COLO829 (cell line): ENCODE measurements at regions not wholly inside any gene's neighbourhood (a gene's known extent, or its start where the extent isn't known, plus 50 kb on each side); places are given as distances from the start of the nearest gene placed in this dataset.
"Not testable (repeated sequence)": the region's sequence is repeated elsewhere in the genome, so short reads cannot be mapped to it uniquely, and the experiment has no call there.

ENCODE experiments used
- DNase-seq: peaks from one replicate; pipeline ENCODE4 v3.0.0; 2012; ENCODE audit warnings: low spot score

DNA sequence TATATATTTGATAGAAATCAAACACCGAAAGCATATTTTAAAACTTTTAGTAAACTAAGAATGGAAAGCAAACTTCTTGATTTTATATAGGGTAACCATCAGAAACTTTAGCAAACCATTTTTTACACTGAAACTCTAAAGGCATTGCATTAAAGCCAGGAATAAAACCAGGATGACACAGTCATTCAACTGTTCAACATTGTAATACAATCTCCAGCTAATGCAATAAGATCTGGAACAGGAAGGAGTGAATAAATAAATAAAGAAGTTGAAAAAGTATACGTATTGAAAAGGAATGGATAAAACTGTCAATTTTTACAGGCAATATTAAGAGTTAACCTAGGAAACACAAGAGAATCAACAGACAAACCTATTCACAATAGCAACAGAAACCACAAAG is 181.9 kb upstream of the TTC14 start:
- DNase-seq = no peak

DNA sequence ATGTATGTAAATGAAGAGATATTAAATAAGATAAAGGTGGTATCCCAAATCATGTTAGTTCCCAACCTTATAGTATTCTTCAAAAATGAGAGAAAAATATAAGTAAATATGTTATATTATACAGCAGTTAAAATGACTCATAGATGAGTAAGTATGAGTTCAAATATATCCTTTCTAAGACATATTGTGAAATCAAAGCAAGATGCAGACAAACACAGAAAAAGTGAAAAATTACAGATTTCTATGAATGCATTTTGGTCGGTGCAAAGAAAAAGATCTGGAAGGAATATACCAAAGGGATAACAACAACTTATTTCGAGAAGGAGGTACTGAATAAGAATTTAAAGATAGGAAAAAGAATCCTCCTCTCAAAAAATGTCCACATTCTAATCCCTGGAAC is 181.2 kb upstream of the TTC14 start:
- DNase-seq = no peak

GRCh38 chr3:180421221-180421620 is 180.7 kb upstream of the TTC14 start:
- DNase-seq = no peak

DNA sequence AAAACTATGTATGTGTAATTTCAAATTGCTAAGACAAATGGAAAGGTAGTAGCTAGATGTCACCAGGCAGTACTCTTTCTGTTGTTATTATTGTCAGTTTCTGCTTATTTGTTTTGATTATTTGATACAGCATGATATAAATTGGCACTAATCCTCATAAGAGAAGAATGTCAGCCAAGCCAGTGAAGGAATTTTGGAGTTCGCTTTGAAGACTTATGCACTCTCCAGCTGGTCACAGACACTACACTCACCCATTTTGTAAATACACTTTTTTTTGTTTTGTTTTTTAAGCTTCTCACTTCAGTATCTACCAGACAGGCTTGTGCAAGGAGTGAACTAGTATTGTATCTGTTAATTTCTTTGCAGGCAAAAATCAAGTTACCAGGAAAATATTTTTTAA is 180.2 kb upstream of the TTC14 start:
- DNase-seq = no peak

DNA sequence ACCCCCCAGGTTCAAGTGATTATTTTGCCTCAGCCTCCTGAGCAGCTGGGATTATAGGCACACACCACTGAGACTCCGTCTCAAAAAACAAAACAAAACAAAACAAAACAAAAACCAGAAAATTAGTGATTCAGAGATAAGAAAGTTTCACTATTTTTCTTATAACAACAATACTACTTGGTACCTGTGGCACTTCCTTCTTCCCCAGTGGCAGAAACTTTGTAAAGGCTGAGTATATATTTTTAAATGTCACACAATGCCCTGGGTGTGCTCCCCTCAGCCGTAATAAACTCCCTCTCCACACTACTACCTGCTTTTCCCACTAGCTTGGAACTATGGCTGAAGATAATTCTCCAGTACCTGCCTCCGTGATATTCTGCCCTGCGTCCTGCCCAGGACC is 177.7 kb upstream of the TTC14 start:
- not testable (repeated sequence) for DNase-seq

DNA sequence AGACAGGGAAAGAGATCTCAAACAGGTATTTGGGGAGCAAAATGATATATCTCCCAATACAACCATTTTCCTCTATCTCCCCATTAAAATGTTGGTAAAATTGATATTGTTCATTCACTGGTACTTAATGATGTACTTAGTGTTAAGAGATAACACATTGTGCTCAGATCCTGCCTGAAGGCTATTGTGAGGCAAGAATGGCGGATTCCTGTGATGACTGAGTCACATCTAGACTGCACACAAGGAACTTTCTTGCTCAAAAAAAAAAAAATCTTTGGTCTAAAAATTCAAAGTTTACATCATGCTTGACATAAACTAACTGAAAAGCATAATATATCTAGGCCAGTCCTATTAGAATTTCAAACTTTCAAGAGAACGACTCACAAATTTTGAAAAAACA is 171.1 kb upstream of the TTC14 start:
- no peak for DNase-seq

DNA sequence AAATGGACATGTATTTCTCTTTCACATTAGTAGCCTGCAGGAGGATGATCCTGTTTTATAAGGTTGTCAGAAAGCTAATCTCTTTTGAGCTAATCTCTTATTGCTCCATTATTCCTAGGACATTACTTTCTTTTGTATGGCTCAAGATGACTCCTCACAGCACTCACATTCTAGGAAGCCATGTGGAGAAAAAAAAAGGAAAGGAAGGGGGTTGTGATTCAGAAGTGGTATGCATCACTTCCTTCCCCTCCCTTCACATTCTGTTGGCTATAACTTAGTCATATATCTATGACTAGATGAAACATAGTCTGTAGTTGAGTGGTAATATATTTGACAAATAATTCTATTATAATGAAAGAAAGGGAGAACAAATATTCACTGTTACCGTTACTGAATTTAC is 168.8 kb upstream of the TTC14 start:
- peak; percentile 60 for DNase-seq

DNA sequence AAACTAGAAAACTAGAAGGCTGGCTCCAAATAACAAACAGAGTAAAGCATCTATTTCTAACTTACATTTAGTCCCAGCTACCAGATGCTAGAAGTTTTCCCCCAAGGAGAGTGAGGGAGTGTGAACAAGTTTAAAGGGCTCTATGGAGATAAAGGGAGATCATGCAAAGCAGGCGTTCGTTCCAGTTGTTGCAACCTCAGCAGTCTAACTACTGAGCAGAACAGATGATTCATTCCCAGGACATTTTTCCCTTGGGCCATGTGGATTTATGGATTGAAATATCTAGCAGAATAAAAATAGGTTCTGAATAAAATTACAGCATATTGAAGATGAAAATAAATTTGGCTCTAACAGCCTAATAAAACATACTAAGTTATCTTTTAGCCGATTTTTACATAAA is 154.8 kb upstream of the TTC14 start:
- DNase-seq = peak; percentile 13

DNA sequence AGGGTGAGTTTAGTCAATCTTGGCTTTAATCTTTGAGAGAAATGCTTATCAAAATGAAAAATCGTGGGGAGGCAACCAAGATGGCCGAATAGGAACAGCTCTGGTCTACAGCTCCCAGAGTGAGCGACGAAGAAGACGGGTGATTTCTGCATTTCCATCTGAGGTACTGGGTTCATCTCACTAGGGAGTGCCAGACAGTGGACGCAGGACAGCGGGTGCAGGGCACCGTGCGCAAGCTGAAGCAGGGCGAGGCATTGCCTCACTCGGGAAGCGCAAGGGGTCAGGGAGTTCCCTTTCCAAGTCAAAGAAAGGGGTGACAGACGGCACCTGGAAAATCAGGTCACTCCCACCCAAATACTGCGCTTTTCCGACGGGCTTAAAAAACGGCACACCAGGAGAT is 153.6 kb upstream of the TTC14 start:
- not testable (repeated sequence) for DNase-seq

- DNase-seq = no peak
These were observed 144.7 kb upstream of the TTC14 start for GRCh38 chr3:180457225-180457624.

DNA sequence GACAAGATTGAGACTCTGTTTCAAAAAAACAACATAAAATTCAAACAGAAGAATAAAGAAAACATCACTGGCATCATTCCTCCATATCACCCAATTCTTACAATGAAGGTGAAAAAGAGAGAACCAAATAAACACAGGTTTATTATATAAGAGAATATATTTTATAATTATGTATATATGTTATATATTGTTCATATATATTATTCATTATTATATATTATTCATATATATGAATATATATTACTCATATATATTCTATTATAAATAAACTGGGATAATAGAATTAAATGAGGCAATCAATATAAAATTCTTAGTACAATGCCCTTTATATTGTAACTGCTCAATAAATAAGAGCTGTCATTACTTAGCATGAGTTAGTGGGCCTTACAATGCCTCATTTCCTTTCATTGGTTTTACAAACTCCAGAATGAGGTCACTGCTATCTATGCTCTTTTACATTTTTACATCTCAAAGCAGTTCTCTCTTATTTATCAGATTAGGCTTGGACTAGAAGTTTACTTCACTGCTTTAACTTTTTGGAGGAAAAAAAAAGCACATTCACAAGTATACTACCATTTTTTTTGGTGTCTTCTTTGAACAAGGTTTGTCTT is 135.5 kb upstream of the TTC14 start:
- DNase-seq = no peak

DNA sequence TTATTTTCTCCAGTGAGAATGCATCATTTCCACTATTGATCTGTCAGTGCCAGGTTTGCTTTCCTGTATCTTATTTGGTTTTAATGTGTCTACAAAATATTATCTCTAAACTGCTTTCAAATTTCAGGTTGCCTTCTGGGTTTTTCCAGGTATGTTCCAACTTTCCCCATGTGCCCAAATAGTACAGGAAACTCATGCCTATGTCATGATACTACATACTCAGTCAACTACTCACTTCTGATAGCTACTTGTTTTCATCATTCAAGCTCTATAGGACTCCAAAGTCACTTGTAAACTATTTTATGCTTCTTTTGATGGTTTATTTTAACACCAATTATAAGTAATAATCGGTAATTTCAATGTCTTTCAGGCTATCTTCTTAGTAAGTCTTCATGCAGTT is 134.8 kb upstream of the TTC14 start:
- DNase-seq = no peak

- DNase-seq = no peak
These were observed 132.8 kb upstream of the TTC14 start for GRCh38 chr3:180469149-180469548.

GRCh38 chr3:180478695-180479094 is 123.3 kb upstream of the TTC14 start:
- no peak for DNase-seq

DNA sequence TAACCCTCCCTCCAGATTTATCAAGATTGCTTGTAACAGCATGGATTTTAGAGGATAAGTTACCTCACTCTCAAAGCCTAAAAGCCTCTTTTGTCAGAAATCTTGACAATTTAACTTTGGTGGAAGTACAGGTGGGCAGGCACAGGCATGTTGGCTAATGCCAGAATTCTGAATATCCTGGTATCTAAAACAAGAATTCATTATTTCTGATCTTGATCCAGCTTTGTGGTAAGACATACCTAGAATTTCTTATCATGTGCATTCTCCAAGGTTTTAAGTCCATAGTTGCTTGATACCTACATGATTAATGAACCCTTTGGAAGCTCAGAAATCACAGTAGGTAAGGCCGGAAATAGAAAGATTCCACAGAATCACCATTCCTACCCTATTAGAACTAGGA is 109.9 kb upstream of the TTC14 start:
- no peak for DNase-seq

GRCh38 chr3:180496995-180497394 is 105.0 kb upstream of the TTC14 start:
- no peak for DNase-seq

DNA sequence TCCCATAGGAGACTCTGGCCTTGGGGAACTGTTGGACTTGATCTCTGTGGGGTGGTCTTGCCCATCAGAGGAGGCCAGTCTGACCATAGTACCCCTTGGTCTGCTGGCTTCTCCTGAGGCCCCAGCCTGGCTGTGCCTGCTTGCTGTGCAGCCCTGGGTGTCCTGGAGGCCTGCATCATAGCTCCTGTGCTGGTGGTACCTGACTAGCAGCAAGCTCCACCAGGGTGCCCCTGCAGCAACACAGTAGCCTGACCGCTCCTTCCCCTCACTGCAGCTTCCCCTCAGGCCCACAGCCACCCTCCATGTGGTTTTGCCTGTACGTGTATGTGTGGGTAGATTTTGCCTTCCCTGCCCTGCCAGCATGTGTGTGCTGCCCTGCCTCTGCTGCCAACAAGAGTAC is 85.6 kb upstream of the TTC14 start:
- no peak for DNase-seq

DNA sequence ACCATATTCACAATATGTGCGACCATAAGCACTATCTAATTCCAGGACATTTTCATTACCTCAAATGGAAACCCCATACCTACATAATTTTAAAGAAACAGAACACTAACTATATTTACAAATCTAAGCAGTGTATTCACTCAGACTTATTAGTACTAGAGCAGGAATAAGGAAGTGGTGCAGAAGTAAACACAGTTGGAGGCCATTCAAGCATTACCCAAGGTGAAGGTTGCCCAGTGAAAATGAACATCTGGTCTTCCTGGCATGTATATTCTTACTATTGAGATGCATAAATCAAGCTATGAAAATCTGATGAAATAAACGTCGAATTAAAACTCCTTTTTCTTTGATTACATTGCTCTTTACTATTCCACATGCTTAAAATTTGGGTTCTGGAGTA is 78.9 kb upstream of the TTC14 start:
- no peak for DNase-seq

- DNase-seq = no peak
These were observed 73.1 kb upstream of the TTC14 start for GRCh38 chr3:180528843-180529242.

DNA sequence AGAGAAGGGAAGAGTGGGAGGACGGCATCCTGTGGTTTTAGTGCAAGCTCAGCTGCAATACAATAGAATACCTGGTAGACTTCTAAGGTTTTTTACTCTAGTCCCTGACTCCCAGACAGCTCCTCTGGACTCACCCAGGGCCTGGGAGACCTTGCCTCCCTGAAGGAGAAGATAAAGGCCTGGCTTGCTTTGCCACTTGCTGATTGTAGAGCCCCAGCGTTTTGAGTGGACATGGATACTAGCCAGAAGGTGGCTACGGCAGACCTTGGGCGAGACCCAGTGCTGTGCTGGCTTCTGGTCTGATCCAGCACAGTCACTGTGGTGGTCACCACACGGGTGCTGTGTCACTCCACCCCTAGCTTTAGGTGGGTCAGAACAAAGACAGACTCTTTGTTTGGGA is 72.2 kb upstream of the TTC14 start:
- no peak for DNase-seq

DNA sequence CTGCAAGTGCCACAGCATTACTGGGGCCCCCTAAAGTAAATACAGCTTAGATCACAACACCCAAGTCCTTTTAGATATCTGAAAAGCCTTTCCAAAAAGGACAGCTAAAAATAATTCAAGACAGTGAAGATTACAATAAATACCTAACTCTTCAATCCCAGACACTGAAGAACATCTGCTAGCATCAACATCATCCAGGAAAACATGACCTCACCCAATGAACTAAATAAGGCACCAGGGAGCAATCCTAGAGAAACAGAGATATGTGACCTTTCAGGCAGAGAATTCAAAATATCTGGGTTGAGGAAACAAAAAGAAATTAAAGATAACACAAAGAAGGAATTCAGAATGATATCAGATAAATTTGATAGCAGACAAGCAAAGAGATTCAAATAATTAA is 71.7 kb upstream of the TTC14 start:
- no peak for DNase-seq

DNA sequence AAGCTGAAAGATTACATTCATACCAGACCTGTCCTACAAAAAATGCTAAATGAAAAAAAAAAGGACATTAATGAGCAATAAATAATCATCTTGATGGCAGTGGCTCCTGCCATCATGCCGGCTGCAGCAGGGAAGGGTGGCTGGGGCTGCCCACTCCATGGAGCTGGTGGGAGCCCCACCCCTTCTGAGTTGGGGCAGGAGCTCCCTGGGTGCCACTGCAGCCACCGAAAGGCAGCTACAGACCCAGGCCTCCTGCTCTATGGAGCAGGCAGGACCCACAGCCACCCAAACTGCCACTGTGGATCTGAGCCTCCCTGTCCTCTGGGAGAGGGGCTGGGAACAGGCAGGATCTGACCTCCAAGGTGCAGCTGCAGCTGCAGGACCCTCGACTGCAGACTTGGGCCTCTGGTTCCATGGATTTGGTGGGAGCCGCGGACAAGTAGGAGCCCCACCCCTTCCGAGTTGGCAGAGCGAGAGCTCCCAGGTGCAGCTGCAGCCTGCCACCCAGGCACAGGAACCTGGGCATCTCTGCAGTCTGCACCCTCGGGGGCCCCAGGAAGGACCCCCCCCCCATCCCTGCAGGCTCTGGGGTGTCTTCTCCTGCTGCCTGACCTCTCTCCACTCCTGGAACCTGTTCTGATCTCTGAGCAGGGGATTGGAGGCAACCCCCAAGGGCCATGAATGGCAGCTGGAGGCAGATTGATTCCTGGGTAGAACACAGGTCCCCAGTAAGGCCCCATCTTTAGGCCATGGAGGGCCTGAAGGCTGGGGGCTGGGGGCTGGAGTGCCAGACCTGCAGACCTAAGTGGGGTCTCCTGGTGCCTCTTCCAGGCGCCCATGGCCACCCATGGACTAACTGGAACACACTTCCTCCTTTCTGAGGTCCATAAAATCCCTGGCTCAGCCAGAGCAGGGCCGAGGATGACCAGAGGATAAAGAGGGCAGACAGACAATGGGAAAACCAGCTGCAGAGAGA is 70.4 kb upstream of the TTC14 start:
- no peak for DNase-seq

GRCh38 chr3:180534828-180535227 is 67.1 kb upstream of the TTC14 start:
- no peak for DNase-seq

DNA sequence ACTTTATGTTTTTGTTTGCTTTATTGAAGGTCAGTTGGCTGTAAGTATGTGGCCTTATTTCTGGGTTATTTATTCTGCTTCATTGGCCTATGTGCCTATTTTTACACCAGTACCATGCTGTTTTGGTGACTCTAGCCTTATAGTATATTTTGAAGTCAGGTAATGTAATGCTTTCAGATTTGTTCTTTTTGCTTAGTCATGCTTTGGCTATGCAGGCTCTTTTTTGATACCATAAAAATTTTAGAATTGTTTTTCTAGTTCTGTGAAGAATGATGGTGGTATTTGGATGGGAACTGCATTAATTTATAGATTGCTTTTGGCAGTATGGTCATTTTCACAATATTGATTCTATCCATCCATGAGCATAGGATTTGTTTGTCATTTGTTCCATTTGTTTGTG is 63.5 kb upstream of the TTC14 start:
- DNase-seq = no peak
